Esophagus muscularis mucosa (tissue), 4 donors: ENCODE measurements at regions not wholly inside any gene's neighbourhood (a gene's known extent, or its start where the extent isn't known, plus 50 kb on each side); places are given as distances from the start of the nearest gene placed in this dataset.

Experiments
- DNase-seq: peaks from one replicate; pipeline ENCODE4 v3.0.0-alpha.2; 2017; ENCODE audit errors: extremely low spot score
- H3K27ac ChIP-seq, 4 donors: fragments of 200-600 bp; sonication (generic); replicated peaks in 1 of 4; 1 replicate in 3 of 4; 2 replicates in 1 of 4; pipeline ENCODE4 v1.5.1; 2016 to 2019; ENCODE audit warnings: mild to moderate bottlenecking in 1 of 4
- H3K27me3 ChIP-seq, 4 donors: fragments of 200-600 bp; sonication (generic); one replicate each; pipeline versions ENCODE4 v1.5.1 to v1.6.0; 2016 to 2019
- H3K36me3 ChIP-seq, 4 donors: fragments of 200-600 bp; sonication (generic); one replicate each; pipeline ENCODE4 v1.5.1; 2016 to 2019
- H3K4me1 ChIP-seq, 4 donors: fragments of 200-600 bp; sonication (generic); one replicate each; pipeline ENCODE4 v1.5.1; 2016 to 2019
- H3K4me3 ChIP-seq, 4 donors: fragments of 200-600 bp; sonication (generic); 1 replicate in 2 of 4; 2 replicates in 2 of 4; pipeline ENCODE4 v1.5.1; 2016 to 2019; ENCODE audit warnings: mild to moderate bottlenecking in 4 of 4, moderate library complexity in 1 of 4
- H3K9me3 ChIP-seq, 4 donors: fragments of 200-600 bp; sonication (generic); 1 replicate in 3 of 4; 2 replicates in 1 of 4; pipeline ENCODE4 v1.5.1; 2016 to 2019
- CTCF ChIP-seq, 3 experiments: fragments of 200-600 bp in 2 of 3; fragments of 450-650 bp in 1 of 3; sonication (generic) in 2 of 3; IDR thresholded peaks; one replicate each; pipeline ENCODE4 v1.5.1; 2017 to 2019; ENCODE audit warnings: antibody characterized with exemption in 3 of 3, mild to moderate bottlenecking in 2 of 3, moderate library complexity in 1 of 3
- EP300 ChIP-seq: sonication (generic); formaldehyde crosslinking; IDR thresholded peaks from one replicate; pipeline ENCODE4 v1.6.1; 2017; ENCODE audit warnings: antibody characterized with exemption
- POLR2A ChIP-seq: fragments of 450-650 bp; IDR thresholded peaks from one replicate; pipeline ENCODE4 v1.6.1; 2017; ENCODE audit warnings: antibody characterized with exemption, moderate library complexity, mild to moderate bottlenecking, low read depth
- POLR2AphosphoS5 ChIP-seq, 2 donors: sonication (generic); formaldehyde crosslinking; IDR thresholded peaks; one replicate each; pipeline ENCODE4 v1.6.1; 2017; ENCODE audit warnings: antibody characterized with exemption in 2 of 2
- WGBS: methylation state at CpG from one replicate; pipeline ENCODE4 v1.1.5; 2018; 5-methylcytosine and 5-hydroxymethylcytosine counted together
- intact Hi-C: fragments of 100-400 bp; cut with DNase I; formaldehyde crosslinking; loops from one replicate; pipeline ENCODE4 v1.15.1; 2023

GRCh38 chr4:16344853-16345252 lies 118.6 kb upstream of the TAPT1 start:
- intact Hi-C loops, result no loop called here
- Histone ChIP-seq H3K27ac (no peak overlapping the region), H3K27me3 (no peaks in the 10 kb centered on the region), H3K9me3 (no peaks in the 10 kb centered on the region), H3K36me3 (no peaks in the 10 kb centered on the region), H3K4me1 (no peaks in the 10 kb centered on the region), H3K4me3 (no peak overlapping the region)
- TF ChIP-seq POLR2AphosphoS5 (IDR thresholded peaks at IDR 0.05), result no peak
- no peak for TF ChIP-seq CTCF (IDR thresholded peaks at IDR 0.05)
- no peak for TF ChIP-seq EP300
- TF ChIP-seq POLR2A, result no peak
- no peak for DNase-seq
- WGBS, result 88% methylated on average over 1 of the region's 1 CpG

DNA sequence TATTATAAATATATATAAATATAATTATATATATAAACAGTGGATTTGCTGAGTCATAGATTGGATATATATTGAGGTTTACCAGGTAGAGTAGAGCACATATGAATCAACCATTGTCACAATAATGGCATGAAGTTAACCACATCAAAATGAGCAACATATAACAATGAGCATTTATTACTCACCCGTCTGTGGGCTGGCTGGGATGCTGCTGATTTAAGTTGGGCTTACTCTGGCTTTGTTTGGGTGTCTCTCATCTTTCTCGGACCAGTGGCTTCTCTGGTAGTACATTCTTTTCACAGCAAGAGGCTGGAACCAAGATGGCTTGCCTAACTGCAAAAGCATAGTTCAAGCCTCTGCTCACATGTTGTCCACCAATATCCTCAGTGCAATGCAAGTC lies 111.7 kb upstream of the TAPT1 start:
- WGBS, result 72% methylated on average over 2 of the region's 2 CpGs
- TF ChIP-seq EP300 (no peak), CTCF (IDR thresholded peaks at IDR 0.05) (no peak), POLR2AphosphoS5 (IDR thresholded peaks at IDR 0.05) (no peak), POLR2A (no peak)
- H3K27me3 ChIP-seq, result no peaks in the 10 kb centered on the region

GRCh38 chr4:16334601-16335000 lies 108.3 kb upstream of the TAPT1 start:
- H3K27me3 ChIP-seq, result no peaks in the 10 kb centered on the region
- 69% methylated on average over 2 of the region's 2 CpGs for WGBS
- no peak overlapping the region for H3K27ac ChIP-seq
- no peak for TF ChIP-seq POLR2A
- TF ChIP-seq POLR2AphosphoS5 (IDR thresholded peaks at IDR 0.05), result no peak
- TF ChIP-seq CTCF (IDR thresholded peaks at IDR 0.05), result no peak
- TF ChIP-seq EP300, result no peak
- no peaks in the 10 kb centered on the region for H3K4me1 ChIP-seq
- no peak for DNase-seq
- no peak overlapping the region for H3K4me3 ChIP-seq
- H3K9me3 ChIP-seq, result no peaks in the 10 kb centered on the region
- no peaks in the 10 kb centered on the region for H3K36me3 ChIP-seq
- intact Hi-C loops, result no loop called here

More for the DNA sequence above, 111.7 kb upstream of the TAPT1 start:
- DNase-seq, result no peak
- no peak overlapping the region for H3K27ac ChIP-seq
- intact Hi-C loops, result no loop called here
- no peak overlapping the region for H3K4me3 ChIP-seq
- H3K9me3 ChIP-seq, result no peaks in the 10 kb centered on the region
- H3K4me1 ChIP-seq, result no peaks in the 10 kb centered on the region
- H3K36me3 ChIP-seq, result no peaks in the 10 kb centered on the region

DNA sequence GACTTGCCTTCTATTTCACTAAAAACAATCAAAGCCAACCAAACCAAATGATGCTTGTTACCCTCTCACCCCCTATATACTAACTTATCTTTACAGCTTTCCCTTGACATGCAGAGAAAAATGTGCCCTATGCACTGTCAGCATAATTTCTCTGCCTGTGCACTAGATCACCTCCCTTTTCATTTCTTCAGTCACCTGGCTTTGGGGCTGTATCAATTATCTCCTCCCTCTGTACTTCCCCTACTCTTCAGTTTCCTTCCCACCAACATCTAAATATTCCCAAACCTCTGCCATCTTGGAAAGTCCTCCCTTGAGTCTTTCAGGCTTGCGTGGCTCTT lies 103.5 kb upstream of the TAPT1 start:
- Histone ChIP-seq H3K27ac (no peak overlapping the region), H3K4me3 (no peak overlapping the region), H3K9me3 (no peaks in the 10 kb centered on the region), H3K36me3 (no peaks in the 10 kb centered on the region), H3K27me3 (no peaks in the 10 kb centered on the region), H3K4me1 (no peaks in the 10 kb centered on the region)
- no peak for TF ChIP-seq EP300
- no peak for TF ChIP-seq POLR2A
- no peak for TF ChIP-seq CTCF (IDR thresholded peaks at IDR 0.05)
- intact Hi-C loops, result no loop called here
- no peak for DNase-seq
- WGBS, result 97% methylated on average over 1 of the region's 1 CpG

DNA sequence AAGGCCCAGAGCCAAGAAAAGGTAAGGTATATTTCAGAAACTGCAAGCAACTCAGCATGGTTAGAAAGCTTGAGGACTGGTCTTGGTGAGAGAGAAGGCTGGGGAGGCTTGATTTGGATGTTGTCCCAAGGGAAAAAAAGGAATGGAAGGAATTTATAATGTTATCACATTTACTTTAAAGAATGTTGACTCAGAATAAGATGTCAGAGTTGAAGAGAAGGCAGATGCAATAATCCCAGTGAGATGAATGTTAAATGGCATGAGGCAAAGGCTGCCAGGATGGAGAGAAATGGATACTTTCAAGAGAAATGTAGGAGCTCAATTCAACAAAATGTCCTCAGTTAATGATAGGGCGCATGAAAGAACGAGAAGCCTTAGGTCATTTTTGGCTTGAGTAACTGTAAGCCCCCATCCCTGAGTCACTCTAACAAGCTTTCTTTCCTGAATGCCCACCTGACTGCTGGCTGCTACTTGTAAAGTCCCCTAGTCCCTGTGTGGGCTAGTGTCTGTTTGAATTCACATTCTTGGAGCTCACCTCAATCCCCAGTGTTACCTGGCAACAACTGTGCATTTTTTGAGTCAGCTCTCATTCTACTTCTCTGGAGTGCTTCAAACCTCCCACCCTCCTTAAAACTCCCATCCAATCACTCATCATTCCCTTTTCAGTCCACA lies 103.0 kb upstream of the TAPT1 start:
- intact Hi-C loops, result no loop called here
- Histone ChIP-seq H3K4me1 (no peaks in the 10 kb centered on the region), H3K36me3 (no peaks in the 10 kb centered on the region), H3K27me3 (no peaks in the 10 kb centered on the region), H3K27ac (no peak overlapping the region), H3K4me3 (no peak overlapping the region), H3K9me3 (no peaks in the 10 kb centered on the region)
- 85% methylated on average over 2 of the region's 2 CpGs for WGBS
- no peak for TF ChIP-seq EP300
- no peak for TF ChIP-seq POLR2A
- no peak for TF ChIP-seq CTCF (IDR thresholded peaks at IDR 0.05)
- TF ChIP-seq POLR2AphosphoS5 (IDR thresholded peaks at IDR 0.05), result no peak
- no peak for DNase-seq
